ENCODE measurements at regions not wholly inside any gene's neighbourhood (a gene's known extent, or its start where the extent isn't known, plus 50 kb on each side); places are given as distances from the start of the nearest gene placed in this dataset.

GRCh38 chr13:99624936-99625540 lies 123.8 kb downstream of the TM9SF2 start:
- H3K4me1 ChIP-seq (ENCODE audit: insufficient read depth, low read length) = peaks cover 16% of the 10 kb centered on the region
- no peaks in the 10 kb centered on the region for H3K36me3 ChIP-seq (ENCODE audit: insufficient read depth, low read length)
- no peaks in the 10 kb centered on the region for H3K9me3 ChIP-seq (ENCODE audit: low read length)
- H3K9ac ChIP-seq (ENCODE audit: low read length) = no peak overlapping the region
- H3K27ac ChIP-seq (ENCODE audit: low read depth, low read length) = no peak overlapping the region
- H3K4me3 ChIP-seq (ENCODE audit: low read depth in 1 of 2, low read length in 2 of 2) = no peak overlapping the region
- H3K27me3 ChIP-seq (ENCODE audit: control insufficient read depth in 1 of 2, insufficient read depth in 2 of 2, low read length in 2 of 2) = no peaks in the 10 kb centered on the region

GRCh38 chr13:99620806-99621205 lies 119.5 kb downstream of the TM9SF2 start:
- no peaks in the 10 kb centered on the region for H3K27me3 ChIP-seq (ENCODE audit: control insufficient read depth in 1 of 2, insufficient read depth in 2 of 2, low read length in 2 of 2)
- no peak overlapping the region for H3K4me3 ChIP-seq (ENCODE audit: low read depth in 1 of 2, low read length in 2 of 2)
- no peak overlapping the region for H3K9ac ChIP-seq (ENCODE audit: low read length)
- H3K9me3 ChIP-seq (ENCODE audit: low read length) = no peaks in the 10 kb centered on the region
- no peak overlapping the region for H3K27ac ChIP-seq (ENCODE audit: low read depth, low read length)
- no peaks in the 10 kb centered on the region for H3K36me3 ChIP-seq (ENCODE audit: insufficient read depth, low read length)
- peaks cover 8% of the 10 kb centered on the region for H3K4me1 ChIP-seq (ENCODE audit: insufficient read depth, low read length)

- Histone ChIP-seq H3K9ac (ENCODE audit: low read length) (no peak overlapping the region), H3K4me1 (ENCODE audit: insufficient read depth, low read length) (peaks cover 8% of the 10 kb centered on the region), H3K27me3 (ENCODE audit: control insufficient read depth in 1 of 2, insufficient read depth in 2 of 2, low read length in 2 of 2) (no peaks in the 10 kb centered on the region), H3K27ac (ENCODE audit: low read depth, low read length) (no peak overlapping the region), H3K4me3 (ENCODE audit: low read depth in 1 of 2, low read length in 2 of 2) (no peak overlapping the region), H3K9me3 (ENCODE audit: low read length) (no peaks in the 10 kb centered on the region), H3K36me3 (ENCODE audit: insufficient read depth, low read length) (no peaks in the 10 kb centered on the region)
Observed at GRCh38 chr13:99619207-99619606, 117.9 kb downstream of the TM9SF2 start.

- Histone ChIP-seq H3K27ac (ENCODE audit: low read depth, low read length) (no peak overlapping the region), H3K9me3 (ENCODE audit: low read length) (no peaks in the 10 kb centered on the region), H3K9ac (ENCODE audit: low read length) (no peak overlapping the region), H3K4me1 (ENCODE audit: insufficient read depth, low read length) (peaks cover 8% of the 10 kb centered on the region), H3K4me3 (ENCODE audit: low read depth in 1 of 2, low read length in 2 of 2) (no peak overlapping the region), H3K36me3 (ENCODE audit: insufficient read depth, low read length) (no peaks in the 10 kb centered on the region), H3K27me3 (ENCODE audit: control insufficient read depth in 1 of 2, insufficient read depth in 2 of 2, low read length in 2 of 2) (no peaks in the 10 kb centered on the region)
Observed at GRCh38 chr13:99617474-99618255, 116.4 kb downstream of the TM9SF2 start.

- no peak overlapping the region for H3K4me3 ChIP-seq (ENCODE audit: low read depth in 1 of 2, low read length in 2 of 2)
- H3K27ac ChIP-seq (ENCODE audit: low read depth, low read length) = no peak overlapping the region
- peaks cover 8% of the 10 kb centered on the region for H3K4me1 ChIP-seq (ENCODE audit: insufficient read depth, low read length)
- H3K27me3 ChIP-seq (ENCODE audit: control insufficient read depth in 1 of 2, insufficient read depth in 2 of 2, low read length in 2 of 2) = no peaks in the 10 kb centered on the region
- no peak overlapping the region for H3K9ac ChIP-seq (ENCODE audit: low read length)
- H3K9me3 ChIP-seq (ENCODE audit: low read length) = no peaks in the 10 kb centered on the region
- no peaks in the 10 kb centered on the region for H3K36me3 ChIP-seq (ENCODE audit: insufficient read depth, low read length)
Observed at GRCh38 chr13:99614465-99614885, 113.2 kb downstream of the TM9SF2 start.

Data from muscle layer of colon (tissue), 2 donors.